HCT116 (cell line): ENCODE measurements at regions not wholly inside any gene's neighbourhood (a gene's known extent, or its start where the extent isn't known, plus 50 kb on each side); places are given as distances from the start of the nearest gene placed in this dataset.

Experiments used
- ATAC-seq: fragments of 200-7000 bp; cut with Tn5 transposase; 2 replicates; pipeline ENCODE4 v1.9.1; 2020; ENCODE audit warnings: mild to moderate bottlenecking, moderate library complexity
- BruUV-seq: library from RNA; stranded (reverse); fragments of 400-500 nt; replicated peaks from 2 replicates; lab custom pipeline; 2021; lab: Mats Ljungman, UMichigan
- CTCF ChIA-PET: fragments of 300-600 bp; sonication (Branson Sonifier 250); formaldehyde crosslinking; loops from one replicate; lab custom pipeline; 2021; ENCODE audit warnings: antibody characterized with exemption; lab: Charles Lee
- POLR2A ChIA-PET: fragments of 300-600, 350-600 bp; sonication (Branson Sonifier 250); formaldehyde crosslinking; loops from one replicate; lab custom pipeline; 2021; ENCODE audit warnings: antibody characterized with exemption; lab: Charles Lee
- RAD21 ChIA-PET, 2 experiments: fragments of 300-600 bp; sonication (Branson Sonifier 250); formaldehyde crosslinking; loops; one replicate each; lab custom pipeline; 2023; ENCODE audit warnings: low total read pairs in 2 of 2; ENCODE audit not compliant: uncharacterized antibody in 2 of 2, unreplicated experiment in 2 of 2, low non-redundant PET in 1 of 2; lab: Charles Lee
- DNase-seq: peaks from one replicate; pipeline ENCODE4 v3.0.0-alpha.2; 2010; ENCODE audit warnings: low read depth, low spot score
- H2AFZ ChIP-seq: fragments of 200-600 bp; shearing (Covaris generic), sonication (generic); 2 replicates; pipeline ENCODE4 v1.6.1; 2017; ENCODE audit warnings: low read depth, mixed run types, mixed read lengths, antibody characterized with exemption, low read length; ENCODE audit not compliant: poor library complexity, severe bottlenecking
- H3K27ac ChIP-seq: 2 replicates; pipeline ENCODE4 v1.5.1; 2012; ENCODE audit warnings: low read depth, low read length
- H3K27me3 ChIP-seq: fragments of 200-600 bp; sonication (generic); 2 replicates; pipeline ENCODE4 v1.6.1; 2016; ENCODE audit warnings: mixed run types, low read length, mixed read lengths; ENCODE audit not compliant: insufficient read depth
- H3K36me3 ChIP-seq, 2 experiments: fragments of 200-500 bp in 1 of 2; fragments of 200-600 bp in 1 of 2; sonication (Bioruptor generic) in 1 of 2; sonication (generic) in 1 of 2; 2 replicates each; pipeline versions ENCODE4 v1.5.1 to v1.6.1; 2014 to 2016; ENCODE audit warnings: low read length in 2 of 2, inconsistent platforms in 1 of 2, mixed read lengths in 1 of 2, mixed run types in 1 of 2; ENCODE audit not compliant: insufficient read depth in 2 of 2, control insufficient read depth in 1 of 2
- H3K4me1 ChIP-seq, 2 experiments: fragments of 200-600 bp in 1 of 2; sonication (generic) in 1 of 2; 2 replicates each; pipeline versions ENCODE4 v1.5.1 to v1.6.1; 2012 to 2017; ENCODE audit warnings: low read length in 2 of 2, inconsistent platforms in 1 of 2, mild to moderate bottlenecking in 1 of 2, mixed read lengths in 1 of 2, mixed run types in 1 of 2, moderate library complexity in 1 of 2; ENCODE audit not compliant: insufficient read depth in 2 of 2, control insufficient read depth in 1 of 2
- H3K4me2 ChIP-seq: fragments of 200-600 bp; sonication (generic); 2 replicates; pipeline ENCODE4 v1.6.1; 2017; ENCODE audit warnings: mixed run types, low read length, mixed read lengths
- H3K4me3 ChIP-seq, 2 experiments: fragments of 200-600 bp in 1 of 2; sonication (generic) in 1 of 2; replicated peaks in 1 of 2; 2 replicates each; pipeline ENCODE4 v1.5.1; 2011 to 2016; ENCODE audit warnings: low read length in 2 of 2, control low read depth in 1 of 2, low read depth in 1 of 2, mild to moderate bottlenecking in 1 of 2, mixed read lengths in 1 of 2, mixed run types in 1 of 2
- H3K79me2 ChIP-seq: fragments of 200-600 bp; sonication (generic); 2 replicates; pipeline ENCODE4 v1.6.1; 2017; ENCODE audit warnings: mild to moderate bottlenecking, mixed run types, low read length, moderate library complexity, mixed read lengths; ENCODE audit not compliant: insufficient read depth
- H3K9ac ChIP-seq: fragments of 200-600 bp; sonication (generic); 2 replicates; pipeline ENCODE4 v1.6.1; 2016; ENCODE audit warnings: low read length, mixed read lengths
- H3K9me2 ChIP-seq: fragments of 200-600 bp; sonication (generic), shearing (Covaris generic); 2 replicates; pipeline ENCODE4 v1.6.1; 2017; ENCODE audit warnings: mixed run types, mild to moderate bottlenecking, moderate library complexity; ENCODE audit not compliant: insufficient read depth
- H3K9me3 ChIP-seq, 2 experiments: fragments of 200-500 bp in 1 of 2; fragments of 200-600 bp in 1 of 2; sonication (Bioruptor generic) in 1 of 2; sonication (generic) in 1 of 2; 2 replicates each; pipeline ENCODE4 v1.6.1; 2014 to 2017; ENCODE audit warnings: low read length in 2 of 2, mixed read lengths in 2 of 2, inconsistent platforms in 1 of 2, low read depth in 1 of 2, mild to moderate bottlenecking in 1 of 2, mixed run types in 1 of 2, moderate library complexity in 1 of 2; ENCODE audit not compliant: control insufficient read depth in 1 of 2, insufficient read depth in 1 of 2
- H4K20me1 ChIP-seq: fragments of 200-600 bp; sonication (generic), shearing (Covaris generic); 2 replicates; pipeline ENCODE4 v1.6.1; 2017; ENCODE audit warnings: mixed run types, mild to moderate bottlenecking, moderate library complexity; ENCODE audit not compliant: insufficient read depth
- ATF3 ChIP-seq: IDR thresholded peaks from 2 replicates; pipeline ENCODE4 v1.6.1; 2012
- CBX3 ChIP-seq: IDR thresholded peaks from 2 replicates; pipeline ENCODE4 v1.6.1; 2012; ENCODE audit warnings: low read depth
- EGR1 ChIP-seq: IDR thresholded peaks from 2 replicates; pipeline ENCODE4 v1.6.1; 2012; ENCODE audit warnings: low read depth
- SIN3A ChIP-seq: IDR thresholded peaks from 2 replicates; pipeline ENCODE4 v1.6.1; 2012; ENCODE audit warnings: low read depth
- SP1 ChIP-seq: IDR thresholded peaks from 2 replicates; pipeline ENCODE4 v1.6.1; 2012; ENCODE audit warnings: low read depth
- TCF7L2 ChIP-seq: IDR thresholded peaks from 2 replicates; pipeline ENCODE4 v1.7.0; 2011; ENCODE audit warnings: borderline replicate concordance, inconsistent platforms; ENCODE audit not compliant: insufficient read depth, insufficient read length; ENCODE audit errors: extremely low read depth
- ZBTB33 ChIP-seq: IDR thresholded peaks from 2 replicates; pipeline ENCODE4 v1.6.1; 2011; ENCODE audit warnings: mild to moderate bottlenecking, low read length, moderate library complexity; ENCODE audit not compliant: insufficient replicate concordance; ENCODE audit errors: extremely low read depth
- ZFX ChIP-seq: fragments of 450-650 bp; IDR thresholded peaks from 2 replicates; pipeline ENCODE4 v1.6.1; 2017
- intact Hi-C: fragments of 100-400 bp; cut with micrococcal nuclease; formaldehyde crosslinking; loops from 2 replicates; pipeline ENCODE4 v1.10.0; 2022

GRCh38 chr6:12421596-12421995 is 131.4 kb downstream of the EDN1 start:
- no TSS peak for BruUV-seq

More at GRCh38 chr6:12421596-12421995, 131.4 kb downstream of the EDN1 start:
- H3K4me3 ChIP-seq = no peak overlapping the region
- DNase-seq = no peak
- H3K9me3 ChIP-seq = peaks cover 0 to 6% of the 10 kb centered on the region in 2 experiments; a peak in 1 of 4 replicates
- TF ChIP-seq ZBTB33 = no peak
- no peak for TF ChIP-seq SP1
- no peak for TF ChIP-seq ATF3
- no peak for TF ChIP-seq EGR1
- no peak for TF ChIP-seq SIN3A
- no peak for TF ChIP-seq CBX3
- TF ChIP-seq ZFX = no peak
- TF ChIP-seq TCF7L2 = no peak
- no peaks in the 10 kb centered on the region for H3K27me3 ChIP-seq
- no peak overlapping the region for H3K4me2 ChIP-seq
- ChIA-PET RAD21 (no interaction called here), CTCF (no interaction called here), POLR2A (no interaction called here)
- H3K79me2 ChIP-seq = no peaks in the 10 kb centered on the region
- ATAC-seq = no peak
- no peak overlapping the region for H3K9ac ChIP-seq
- intact Hi-C loops = no loop called here
- no peaks in the 10 kb centered on the region for H3K4me1 ChIP-seq
- no peaks in the 10 kb centered on the region for H3K9me2 ChIP-seq
- no peak overlapping the region for H3K27ac ChIP-seq
- H4K20me1 ChIP-seq = no peaks in the 10 kb centered on the region
- H2AFZ ChIP-seq = no peak overlapping the region
- no peaks in the 10 kb centered on the region for H3K36me3 ChIP-seq
